Right lobe of liver (tissue), 6 donors: ENCODE measurements at regions not wholly inside any gene's neighbourhood (a gene's known extent, or its start where the extent isn't known, plus 50 kb on each side); places are given as distances from the start of the nearest gene placed in this dataset.

Experiments
- ATAC-seq, 4 donors: fragments of 200-7000 bp; cut with Tn5 transposase; one replicate each; pipeline ENCODE4 v1.9.1; 2020; ENCODE audit warnings: mild to moderate bottlenecking in 4 of 4, moderate library complexity in 4 of 4
- DNase-seq, 3 donors: peaks; one replicate each; pipeline ENCODE4 v3.0.0-alpha.2; 2020
- H3K27ac ChIP-seq, 3 donors: fragments of 200-600 bp; one replicate each; pipeline ENCODE4 v1.8.0; 2022
- H3K27me3 ChIP-seq, 2 donors: fragments of 200-600 bp; one replicate each; pipeline ENCODE4 v1.8.0; 2022
- H3K36me3 ChIP-seq, 4 donors: fragments of 200-600 bp; sonication (generic) in 1 of 4; one replicate each; pipeline versions ENCODE4 v1.5.1 to v1.8.0; 2017 to 2022; ENCODE audit warnings: control low read depth in 1 of 4
- H3K4me1 ChIP-seq, 4 donors: fragments of 200-600 bp; sonication (generic) in 1 of 4; one replicate each; pipeline versions ENCODE4 v1.5.1 to v1.8.0; 2017 to 2022; ENCODE audit warnings: control low read depth in 1 of 4
- H3K4me3 ChIP-seq, 3 donors: fragments of 200-600 bp; one replicate each; pipeline ENCODE4 v1.8.0; 2022
- H3K9me3 ChIP-seq, 4 donors: fragments of 200-600 bp; sonication (generic) in 1 of 4; one replicate each; pipeline versions ENCODE4 v1.5.1 to v1.8.0; 2017 to 2022; ENCODE audit warnings: control low read depth in 1 of 4
- CTCF ChIP-seq, 4 donors: fragments of 200-600 bp in 3 of 4; fragments of 450-650 bp in 1 of 4; IDR thresholded peaks; one replicate each; pipeline versions ENCODE4 v1.5.1 to v1.8.0; 2016 to 2022; ENCODE audit warnings: antibody characterized with exemption in 4 of 4, mild to moderate bottlenecking in 2 of 4
- POLR2A ChIP-seq: fragments of 450-650 bp; IDR thresholded peaks from one replicate; pipeline ENCODE4 v1.6.1; 2017; ENCODE audit warnings: antibody characterized with exemption, mild to moderate bottlenecking
- whole genome bisulfite sequencing: methylation state at CpG from one replicate; pipeline ENCODE4 v1.1.6; 2018; ENCODE audit warnings: low coverage, low lambda C conversion rate; ENCODE audit not compliant: insufficient coverage; ENCODE audit errors: missing lambda C conversion rate; 5-methylcytosine and 5-hydroxymethylcytosine counted together
- intact Hi-C, 2 donors: fragments of 100-400 bp; cut with DNase I; formaldehyde crosslinking; loops; one replicate each; pipeline versions ENCODE4 v1.11.2 to v1.14.1; 2022
- donor health status: DM: no; HTN: yes; CAD: no.
- donor health status: DM: no; HTN: no; CAD: no.
- donor health status: DM: no; HTN: no; CAD: no.
- donor health status: DM: no; HTN: yes; CAD: no.
- donor health status: DM: no; HTN: yes; CAD: no.

- 72% methylated on average over 2 of the region's 2 CpGs for WGBS
- Histone ChIP-seq H3K27ac (no peak overlapping the region), H3K36me3 (no peaks in the 10 kb centered on the region), H3K4me1 (no peaks in the 10 kb centered on the region), H3K9me3 (no peaks in the 10 kb centered on the region), H3K27me3 (no peaks in the 10 kb centered on the region), H3K4me3 (no peak overlapping the region)
- TF ChIP-seq POLR2A = no peak
- TF ChIP-seq CTCF (IDR thresholded peaks at IDR 0.05) = no peak
- ATAC-seq (no peak), DNase-seq (no peak)
- intact Hi-C loops = no loop called here
These were observed 196.4 kb upstream of the MPHOSPH6 start for GRCh38 chr16:82366462-82366861.

GRCh38 chr16:82364690-82365089 is 194.7 kb upstream of the MPHOSPH6 start:
- H3K36me3 ChIP-seq = no peaks in the 10 kb centered on the region
- no peak overlapping the region for H3K4me3 ChIP-seq
- TF ChIP-seq POLR2A = no peak
- TF ChIP-seq CTCF (IDR thresholded peaks at IDR 0.05) = no peak
- ATAC-seq (no peak), DNase-seq (no peak)
- no peaks in the 10 kb centered on the region for H3K9me3 ChIP-seq
- no peak overlapping the region for H3K27ac ChIP-seq
- 28% methylated on average over 2 of the region's 2 CpGs for WGBS
- H3K4me1 ChIP-seq = no peaks in the 10 kb centered on the region
- H3K27me3 ChIP-seq = no peaks in the 10 kb centered on the region
- intact Hi-C loops = no loop called here

GRCh38 chr16:82363026-82363816 is 193.2 kb upstream of the MPHOSPH6 start:
- Histone ChIP-seq H3K4me3 (no peak overlapping the region), H3K27me3 (no peaks in the 10 kb centered on the region), H3K27ac (no peak overlapping the region), H3K36me3 (no peaks in the 10 kb centered on the region), H3K4me1 (no peaks in the 10 kb centered on the region), H3K9me3 (no peaks in the 10 kb centered on the region)
- TF ChIP-seq CTCF (IDR thresholded peaks at IDR 0.05) = no peak
- TF ChIP-seq POLR2A = no peak
- ATAC-seq (no peak), DNase-seq (no peak)
- intact Hi-C loops = no loop called here
- 51% methylated on average over 6 of the region's 11 CpGs for WGBS

- Histone ChIP-seq H3K4me1 (no peaks in the 10 kb centered on the region), H3K36me3 (no peaks in the 10 kb centered on the region), H3K4me3 (no peak overlapping the region), H3K27me3 (no peaks in the 10 kb centered on the region), H3K27ac (no peak overlapping the region), H3K9me3 (no peaks in the 10 kb centered on the region)
- intact Hi-C loops = no loop called here
- WGBS = 76% methylated on average over 2 of the region's 4 CpGs
- DNase-seq (no peak), ATAC-seq (no peak)
- TF ChIP-seq POLR2A = no peak
- TF ChIP-seq CTCF (IDR thresholded peaks at IDR 0.05) = no peak
These were observed 191.9 kb upstream of the MPHOSPH6 start for GRCh38 chr16:82361885-82362284.
